OCI-LY1 (cell line): ENCODE measurements at regions not wholly inside any gene's neighbourhood (a gene's known extent, or its start where the extent isn't known, plus 50 kb on each side); places are given as distances from the start of the nearest gene placed in this dataset.

Experiments
- CTCF ChIP-seq: fragments of 200-600 bp; sonication (generic), shearing (Covaris generic); IDR thresholded peaks from 2 replicates; pipeline ENCODE4 v1.5.1; 2017; ENCODE audit warnings: mild to moderate bottlenecking, antibody characterized with exemption, low read length, moderate library complexity, mixed read lengths
- EZH2 ChIP-seq: fragments of 200-600 bp; sonication (generic), shearing (Covaris generic); IDR thresholded peaks from 2 replicates; pipeline ENCODE4 v1.8.0; 2017; ENCODE audit warnings: borderline replicate concordance, mixed run types, mild to moderate bottlenecking, antibody characterized with exemption, low read length, moderate library complexity, mixed read lengths

- TF ChIP-seq CTCF (no peak), EZH2 (no peak)
Observed at GRCh38 chr7:153457746-153458145, 594.5 kb upstream of the DPP6 start.
